ENCODE measurements at regions not wholly inside any gene's neighbourhood (a gene's known extent, or its start where the extent isn't known, plus 50 kb on each side); places are given as distances from the start of the nearest gene placed in this dataset.

GRCh38 chr9:14508884-14509283 lies 184.3 kb downstream of the ZDHHC21 start:
- no peak for TF ChIP-seq CTCF (IDR thresholded peaks at IDR 0.05)
- TF ChIP-seq POLR2A (IDR thresholded peaks at IDR 0.05), result no peak
